ENCODE measurements at regions not wholly inside any gene's neighbourhood (a gene's known extent, or its start where the extent isn't known, plus 50 kb on each side); places are given as distances from the start of the nearest gene placed in this dataset.

- DNase-seq: no peak
Measured at GRCh38 chr16:86018941-86019340, 120.0 kb downstream of the IRF8 start.

- DNase-seq: no peak
Measured at GRCh38 chr16:86019446-86020047, 120.6 kb downstream of the IRF8 start.

GRCh38 chr16:86020971-86021370, 122.0 kb downstream of the IRF8 start:
- DNase-seq: no peak

GRCh38 chr16:86022381-86022960, 123.5 kb downstream of the IRF8 start:
- no peak for DNase-seq

GRCh38 chr16:86024210-86024609, 125.2 kb downstream of the IRF8 start:
- DNase-seq: no peak

GRCh38 chr16:86025706-86026105, 126.7 kb downstream of the IRF8 start:
- DNase-seq: no peak

GRCh38 chr16:86026171-86026910, 127.4 kb downstream of the IRF8 start:
- DNase-seq: no peak

- DNase-seq: no peak
Measured at GRCh38 chr16:86026916-86027315, 128.0 kb downstream of the IRF8 start.

GRCh38 chr16:86027373-86028126, 128.6 kb downstream of the IRF8 start:
- DNase-seq: no peak

- DNase-seq: peak; percentile 63
Measured at GRCh38 chr16:86029131-86029741, 130.3 kb downstream of the IRF8 start.

- DNase-seq: no peak
Measured at GRCh38 chr16:86030116-86030515, 131.2 kb downstream of the IRF8 start.

- no peak for DNase-seq
Measured at GRCh38 chr16:86031141-86031678, 132.2 kb downstream of the IRF8 start.

GRCh38 chr16:86033016-86033474, 134.1 kb downstream of the IRF8 start:
- no peak for DNase-seq

GRCh38 chr16:86033971-86034370, 135.0 kb downstream of the IRF8 start:
- DNase-seq: no peak

GRCh38 chr16:86034421-86034919, 135.5 kb downstream of the IRF8 start:
- no peak for DNase-seq

- no peak for DNase-seq
Measured at GRCh38 chr16:86035906-86036305, 136.9 kb downstream of the IRF8 start.

- DNase-seq: no peak
Measured at GRCh38 chr16:86037999-86038925, 139.3 kb downstream of the IRF8 start.

GRCh38 chr16:86038926-86039310, 140.0 kb downstream of the IRF8 start:
- no peak for DNase-seq

GRCh38 chr16:86039606-86040005, 140.6 kb downstream of the IRF8 start:
- no peak for DNase-seq

GRCh38 chr16:86040496-86040895, 141.5 kb downstream of the IRF8 start:
- no peak for DNase-seq

GRCh38 chr16:86041215-86041614, 142.3 kb downstream of the IRF8 start:
- DNase-seq: no peak

Data from hindlimb muscle (tissue), 1 donor.